CD14-positive monocyte (primary cell): ENCODE measurements at regions not wholly inside any gene's neighbourhood (a gene's known extent, or its start where the extent isn't known, plus 50 kb on each side); places are given as distances from the start of the nearest gene placed in this dataset.

Experiments
- DNase-seq, 3 donors: peaks; one replicate each; pipeline ENCODE4 v3.0.0-alpha.2; 2011 to 2022
- H2AFZ ChIP-seq: 2 replicates; pipeline ENCODE4 v1.6.0; 2012; ENCODE audit warnings: mild to moderate bottlenecking, low read depth, low read length, inconsistent platforms; ENCODE audit not compliant: insufficient read depth, poor library complexity, severe bottlenecking
- H3K27ac ChIP-seq, 2 donors: 1 replicate in 1 of 2; 2 replicates in 1 of 2; pipeline ENCODE4 v1.5.1; 2012 to 2013; ENCODE audit warnings: low read length in 2 of 2, control low read depth in 1 of 2, inconsistent platforms in 1 of 2, low read depth in 1 of 2, mild to moderate bottlenecking in 1 of 2
- H3K27me3 ChIP-seq, 2 donors: one replicate each; pipeline versions ENCODE4 v1.6.0 to v1.6.1; 2011 to 2013; ENCODE audit warnings: low read length in 2 of 2; ENCODE audit not compliant: control insufficient read depth in 2 of 2, insufficient read depth in 2 of 2
- H3K36me3 ChIP-seq, 2 donors: replicated peaks in 1 of 2; 1 replicate in 1 of 2; 2 replicates in 1 of 2; pipeline versions ENCODE4 v1.5.1 to v1.6.1; 2012 to 2013; ENCODE audit warnings: low read length in 2 of 2, control low read depth in 1 of 2, inconsistent platforms in 1 of 2, mild to moderate bottlenecking in 1 of 2; ENCODE audit not compliant: insufficient read depth in 2 of 2, control insufficient read depth in 1 of 2
- H3K4me1 ChIP-seq, 2 donors: 1 replicate in 1 of 2; 2 replicates in 1 of 2; pipeline versions ENCODE4 v1.5.1 to v1.6.1; 2012 to 2013; ENCODE audit warnings: low read length in 2 of 2, control low read depth in 1 of 2, inconsistent platforms in 1 of 2, mild to moderate bottlenecking in 1 of 2, moderate library complexity in 1 of 2; ENCODE audit not compliant: insufficient read depth in 2 of 2, control insufficient read depth in 1 of 2
- H3K4me2 ChIP-seq: replicated peaks from 2 replicates; pipeline ENCODE3; 2012; ENCODE audit warnings: low read length, moderate library complexity, mild to moderate bottlenecking; ENCODE audit not compliant: poor library complexity, severe bottlenecking; ENCODE audit errors: extremely low read depth
- H3K4me3 ChIP-seq, 3 experiments: fragments of 200-600 bp in 1 of 3; sonication (generic) in 1 of 3; replicated peaks in 1 of 3; 1 replicate in 2 of 3; 2 replicates in 1 of 3; pipeline ENCODE4 v1.5.1; 2011 to 2013; ENCODE audit warnings: low read length in 3 of 3, mild to moderate bottlenecking in 3 of 3, control low read depth in 2 of 3, low read depth in 2 of 3, inconsistent platforms in 1 of 3, moderate library complexity in 1 of 3
- H3K79me2 ChIP-seq: 2 replicates; pipeline ENCODE4 v1.6.0; 2012; ENCODE audit warnings: mild to moderate bottlenecking, control low read depth, inconsistent platforms, low read length, moderate library complexity; ENCODE audit not compliant: insufficient read depth
- H3K9ac ChIP-seq: 2 replicates; pipeline ENCODE4 v1.6.0; 2017; ENCODE audit warnings: low read length, mild to moderate bottlenecking; ENCODE audit not compliant: insufficient read depth, poor library complexity, severe bottlenecking
- H3K9me3 ChIP-seq, 2 donors: replicated peaks in 1 of 2; 1 replicate in 1 of 2; 2 replicates in 1 of 2; pipeline versions ENCODE4 v1.5.1 to v1.6.1; 2012 to 2013; ENCODE audit warnings: low read length in 2 of 2, control low read depth in 1 of 2; ENCODE audit not compliant: control insufficient read depth in 1 of 2, insufficient read depth in 1 of 2
- H4K20me1 ChIP-seq: 2 replicates; pipeline ENCODE4 v1.6.0; 2012; ENCODE audit warnings: mild to moderate bottlenecking, low read length, control low read depth, moderate library complexity; ENCODE audit not compliant: insufficient read depth
- H3K27ac Mint-ChIP-seq, 7 donors: one replicate each; pipeline ENCODE4 v1.8.0; 2020; ENCODE audit warnings: mild to moderate bottlenecking in 7 of 7, mixed read lengths in 7 of 7, moderate library complexity in 6 of 7, inconsistent platforms in 2 of 7
- H3K27me3 Mint-ChIP-seq, 3 donors: one replicate each; pipeline ENCODE4 v1.8.0; 2021 to 2022; ENCODE audit warnings: low read depth in 3 of 3, mild to moderate bottlenecking in 3 of 3, mixed read lengths in 3 of 3, moderate library complexity in 3 of 3, inconsistent platforms in 1 of 3
- H3K36me3 Mint-ChIP-seq, 2 donors: one replicate each; pipeline ENCODE4 v1.8.0; 2020; ENCODE audit warnings: mixed read lengths in 2 of 2, inconsistent platforms in 1 of 2, mild to moderate bottlenecking in 1 of 2
- H3K4me1 Mint-ChIP-seq: one replicate; pipeline ENCODE4 v1.8.0; 2020; ENCODE audit warnings: mild to moderate bottlenecking, mixed read lengths
- H3K4me3 Mint-ChIP-seq, 2 donors: one replicate each; pipeline ENCODE4 v1.8.0; 2020; ENCODE audit warnings: mild to moderate bottlenecking in 2 of 2, mixed read lengths in 2 of 2, moderate library complexity in 1 of 2
- H3K9me3 Mint-ChIP-seq, 7 donors: one replicate each; pipeline ENCODE4 v1.8.0; 2020 to 2022; ENCODE audit warnings: mixed read lengths in 7 of 7, mild to moderate bottlenecking in 6 of 7, moderate library complexity in 6 of 7, inconsistent platforms in 2 of 7
- CTCF ChIP-seq: fragments of 200-600 bp; IDR thresholded peaks from one replicate; pipeline ENCODE4 v1.8.0; 2022; ENCODE audit warnings: antibody characterized with exemption, mild to moderate bottlenecking
- WGBS: methylation state at CpG from one replicate; pipeline ENCODE4 v1.1.5; 2013; ENCODE audit warnings: missing lambda C conversion rate; ENCODE audit not compliant: insufficient coverage; 5-methylcytosine and 5-hydroxymethylcytosine counted together
- intact Hi-C, 2 donors: fragments of 100-400 bp; cut with micrococcal nuclease; formaldehyde crosslinking; loops; one replicate each; pipeline versions ENCODE4 v1.15.0 to v1.15.1; 2023

DNA sequence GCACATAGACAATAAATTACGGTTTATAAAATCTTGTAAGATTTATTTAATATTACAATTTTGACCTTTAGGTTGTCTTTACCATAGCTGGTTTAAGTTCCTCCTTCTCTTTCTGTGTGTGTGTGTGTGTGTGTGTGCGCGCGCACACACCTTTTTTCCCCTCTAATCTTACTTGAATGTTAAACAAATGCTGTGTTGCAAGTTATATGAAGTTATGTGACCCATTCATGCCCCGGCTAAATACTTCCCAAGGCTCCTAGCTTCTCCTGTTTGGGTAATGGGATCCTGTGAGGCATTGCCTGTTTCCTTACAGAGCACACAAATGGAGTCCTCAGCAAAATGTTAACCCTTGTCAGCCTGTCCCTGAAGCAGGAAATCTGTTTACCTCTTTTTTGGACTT is 125.6 kb upstream of the ZNF608 start:
- Histone ChIP-seq H3K4me1 (peaks cover 3 to 4% of the 10 kb centered on the region in 2 donors), H3K27ac (no peak overlapping the region), H3K27me3 (peaks cover 0 to 2% of the 10 kb centered on the region in 2 donors), H3K4me3 (no peak overlapping the region), H3K79me2 (no peaks in the 10 kb centered on the region), H3K4me2 (no peak overlapping the region), H3K9ac (no peak overlapping the region), H3K36me3 (no peaks in the 10 kb centered on the region), H3K9me3 (no peaks in the 10 kb centered on the region), H2AFZ (no peak overlapping the region), H4K20me1 (no peaks in the 10 kb centered on the region)
- Mint-ChIP-seq H3K4me3 (no peak overlapping the region), H3K36me3 (no peaks in the 10 kb centered on the region), H3K27ac (no peak overlapping the region), H3K27me3 (peaks cover 0 to under 1% (median 0%) of the 10 kb centered on the region in 3 donors), H3K4me1 (peaks cover 3% of the 10 kb centered on the region), H3K9me3 (peaks cover 0 to 2% (median 0%) of the 10 kb centered on the region in 7 donors)
- DNase-seq, result no peak
- WGBS, result no CpG with 5 or more reads among the region's 5 CpGs
- no peak for TF ChIP-seq CTCF
- intact Hi-C loops, result no loop called here

GRCh38 chr5:124872615-124873014 is 126.2 kb upstream of the ZNF608 start:
- no peak overlapping the region for H3K9ac ChIP-seq
- no peaks in the 10 kb centered on the region for H3K36me3 Mint-ChIP-seq
- no peak for TF ChIP-seq CTCF
- no peaks in the 10 kb centered on the region for H3K9me3 ChIP-seq
- H3K4me1 Mint-ChIP-seq, result no peaks in the 10 kb centered on the region
- no peak overlapping the region for H3K4me2 ChIP-seq
- H3K27ac Mint-ChIP-seq, result no peak overlapping the region
- no peaks in the 10 kb centered on the region for H3K36me3 ChIP-seq
- H3K27ac ChIP-seq, result no peak overlapping the region
- intact Hi-C loops, result no loop called here
- H3K4me3 Mint-ChIP-seq, result no peak overlapping the region
- H3K27me3 Mint-ChIP-seq, result peaks cover 0 to 1% (median 0%) of the 10 kb centered on the region in 3 donors
- no peak overlapping the region for H2AFZ ChIP-seq
- no peaks in the 10 kb centered on the region for H3K79me2 ChIP-seq
- no peak overlapping the region for H3K4me3 ChIP-seq
- H3K4me1 ChIP-seq, result no peaks in the 10 kb centered on the region
- H3K27me3 ChIP-seq, result peaks cover 0 to 2% of the 10 kb centered on the region in 2 donors
- no peak for DNase-seq
- no CpG with 5 or more reads among the region's 2 CpGs for WGBS
- H4K20me1 ChIP-seq, result no peaks in the 10 kb centered on the region
- H3K9me3 Mint-ChIP-seq, result peaks cover 0 to 2% (median 0%) of the 10 kb centered on the region in 7 donors
